ENCODE measurements at regions not wholly inside any gene's neighbourhood (a gene's known extent, or its start where the extent isn't known, plus 50 kb on each side); places are given as distances from the start of the nearest gene placed in this dataset.

DNA sequence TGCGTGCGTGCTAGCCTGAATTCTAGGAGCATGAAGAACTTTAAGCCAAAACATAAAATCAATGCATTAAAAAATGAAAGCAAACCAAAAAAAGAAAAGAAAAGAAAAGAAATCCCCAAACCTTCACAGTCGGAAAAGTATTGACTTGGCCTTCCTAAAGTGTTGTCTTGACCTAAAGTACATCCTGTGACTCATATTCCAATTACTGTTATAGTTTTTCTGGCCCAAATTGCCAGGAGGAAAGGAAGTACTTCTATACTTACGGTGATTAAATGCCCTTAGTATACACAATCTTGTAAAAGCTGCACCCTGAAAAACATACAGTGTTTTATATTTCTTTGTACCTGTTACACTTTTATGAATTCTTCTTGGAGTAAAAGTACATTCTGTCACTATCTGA, 512.8 kb downstream of the ANKRD50 start:
- peak; percentile 36 for DNase-seq

DNA sequence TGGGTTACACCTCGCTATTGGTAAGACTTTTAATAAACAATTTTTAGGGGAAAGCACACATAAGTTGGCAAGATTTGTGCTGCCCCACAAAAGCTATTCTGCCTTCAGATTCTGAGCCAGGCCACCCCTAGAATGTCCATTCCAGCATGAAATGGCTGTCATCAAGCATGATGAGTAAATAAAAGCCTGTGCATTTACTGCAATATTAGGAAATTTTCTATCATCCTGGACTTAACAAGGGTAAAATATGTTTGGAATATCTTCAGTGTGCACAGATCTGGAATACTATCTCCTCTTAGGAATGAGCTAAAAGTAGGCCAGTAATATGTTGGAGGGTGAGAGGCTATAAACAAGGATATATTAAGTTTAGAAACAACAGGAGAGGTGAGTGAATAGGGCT, 510.9 kb downstream of the ANKRD50 start:
- DNase-seq: peak; percentile 29

DNA sequence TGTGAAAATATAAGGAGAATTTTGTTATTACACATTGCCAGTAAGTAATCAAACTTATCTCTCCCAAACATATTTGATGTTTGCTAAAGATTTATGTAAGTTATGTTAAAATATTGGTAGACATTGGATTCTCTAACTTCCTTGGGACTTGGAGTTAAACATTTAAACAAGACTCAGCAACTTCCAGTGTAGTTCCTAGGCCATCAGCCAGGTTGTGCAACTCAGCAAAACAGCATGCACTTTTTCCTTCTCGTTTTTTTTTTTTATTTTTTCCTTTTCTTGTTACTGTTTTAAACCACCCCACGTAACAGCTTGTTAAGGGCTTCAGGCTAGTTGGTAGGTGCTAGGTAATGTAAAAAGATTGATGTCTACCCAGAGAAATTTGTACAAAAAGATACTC, 510.4 kb downstream of the ANKRD50 start:
- DNase-seq: peak; percentile 46

DNA sequence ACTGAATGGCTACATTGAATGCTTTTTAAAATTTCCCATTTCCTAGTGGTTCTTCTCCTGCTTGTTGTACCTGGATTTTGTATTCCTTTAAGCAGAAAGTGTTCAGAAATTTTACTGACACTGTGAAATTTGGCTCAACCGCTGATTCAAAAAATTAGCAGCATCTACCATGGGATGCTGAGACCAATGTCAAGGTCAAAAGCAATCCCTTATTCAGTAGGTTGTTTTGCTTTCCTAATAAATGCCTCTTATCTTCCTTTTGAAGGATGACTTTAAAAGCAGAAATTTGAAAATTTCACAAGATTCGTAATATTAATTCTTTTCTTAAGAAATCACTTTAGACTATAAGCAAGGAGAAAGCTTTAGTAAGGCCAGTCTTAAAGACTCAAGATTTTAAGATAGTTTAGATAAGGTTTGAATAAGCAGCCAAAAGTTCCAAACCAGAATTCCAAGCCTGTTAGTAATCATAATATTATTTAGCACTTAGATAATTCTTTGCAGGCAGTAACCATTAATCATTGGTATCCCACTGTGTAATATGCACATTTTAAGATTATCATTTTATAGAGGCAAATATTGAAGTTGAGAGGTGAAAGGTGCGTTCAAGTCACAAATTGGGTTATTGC, 508.8 kb downstream of the ANKRD50 start:
- DNase-seq: peak; percentile 85

DNA sequence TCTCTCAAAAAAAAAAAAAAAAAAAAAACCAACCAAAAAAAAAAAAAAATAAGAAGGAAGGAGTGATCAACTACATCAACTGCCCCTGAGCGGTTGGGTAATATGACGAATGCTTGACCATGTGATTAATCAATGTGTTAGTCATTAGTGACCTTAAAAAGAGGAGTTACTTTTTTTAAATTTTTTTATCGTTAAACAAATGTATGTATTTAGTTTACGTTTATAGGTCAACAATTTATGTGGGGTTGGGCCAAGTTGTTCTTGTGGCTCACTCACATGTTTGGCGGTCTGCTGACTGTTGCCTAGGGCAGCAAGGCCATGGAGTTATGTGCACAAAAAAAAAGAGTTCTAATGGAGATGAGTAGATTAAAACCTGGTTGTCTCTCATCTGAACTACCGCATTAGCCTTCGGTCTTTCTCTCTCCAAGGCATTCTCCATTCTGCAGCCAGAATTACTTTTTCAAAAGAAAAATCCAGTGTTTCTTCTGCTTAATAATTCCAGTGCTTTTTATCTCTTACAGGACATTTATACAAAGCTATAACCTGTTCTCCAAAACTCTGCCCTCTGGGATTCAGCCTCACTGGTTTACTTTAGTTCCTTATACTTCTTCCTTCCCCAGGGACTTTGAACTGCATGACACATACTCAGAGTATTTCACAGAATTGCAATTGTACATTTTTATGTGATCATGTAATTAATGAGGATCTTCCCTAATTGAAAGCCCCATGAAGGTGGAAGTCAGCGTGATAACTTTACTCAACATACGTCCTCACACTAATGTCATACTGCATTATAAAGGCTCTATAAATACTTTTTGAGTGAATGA, 505.5 kb downstream of the ANKRD50 start:
- peak; percentile 76 for DNase-seq

DNA sequence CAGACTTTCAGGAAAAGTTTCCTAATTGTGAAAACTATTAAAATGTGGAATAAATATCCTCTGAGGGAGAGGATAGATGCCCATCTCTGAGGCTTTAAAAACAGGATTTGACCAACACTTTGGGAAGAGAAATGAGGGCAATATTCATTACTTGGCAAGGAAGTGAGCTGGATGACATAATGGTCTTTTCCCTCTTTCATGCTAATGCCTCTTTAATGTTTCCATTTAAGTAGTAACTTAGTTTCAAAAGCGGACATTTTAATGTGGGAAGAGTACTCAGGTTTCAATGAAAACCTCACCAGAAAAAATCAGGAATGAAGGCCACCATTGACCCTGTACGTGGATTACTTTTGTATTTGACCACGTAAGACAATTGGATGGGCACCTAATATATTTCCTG, 503.3 kb downstream of the ANKRD50 start:
- no peak for DNase-seq

DNA sequence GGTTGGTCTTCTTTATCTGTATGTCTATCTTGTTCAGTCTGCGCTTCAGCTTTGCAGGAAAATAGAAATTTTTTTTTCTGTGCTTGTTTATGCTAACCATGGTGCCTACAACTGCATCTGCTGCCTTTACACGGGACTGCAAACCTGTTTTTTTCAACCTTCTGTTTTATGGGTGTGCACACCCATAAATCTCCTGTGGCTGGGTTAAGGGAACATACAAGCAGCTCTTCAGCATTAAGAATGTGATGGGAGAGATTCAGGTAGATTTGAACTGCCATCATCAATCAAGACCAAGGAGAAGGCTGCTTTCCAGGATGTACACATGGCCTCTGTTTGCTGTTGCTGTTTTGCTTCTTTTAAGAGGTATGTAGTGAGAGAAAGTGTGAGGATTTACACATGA, 502.9 kb downstream of the ANKRD50 start:
- DNase-seq: no peak

DNA sequence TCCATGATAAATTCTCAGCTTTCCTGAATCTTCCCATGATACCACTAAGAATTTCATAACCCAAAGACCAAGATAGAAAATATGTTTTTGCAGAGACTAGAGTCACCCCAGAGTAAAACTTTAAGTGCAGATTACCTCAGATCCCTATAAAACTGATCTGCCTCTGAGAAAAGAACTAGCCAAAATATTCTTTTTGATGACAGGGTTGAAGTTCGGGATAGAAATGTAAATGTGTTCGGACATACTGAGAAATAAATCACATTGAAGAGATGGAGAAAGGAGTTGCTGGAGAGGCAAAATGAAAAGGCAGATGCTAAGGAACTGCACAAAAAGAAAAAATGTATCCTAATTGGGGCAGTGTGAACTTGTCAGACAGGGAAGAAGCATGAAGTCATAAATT, 501.8 kb downstream of the ANKRD50 start:
- no peak for DNase-seq

DNA sequence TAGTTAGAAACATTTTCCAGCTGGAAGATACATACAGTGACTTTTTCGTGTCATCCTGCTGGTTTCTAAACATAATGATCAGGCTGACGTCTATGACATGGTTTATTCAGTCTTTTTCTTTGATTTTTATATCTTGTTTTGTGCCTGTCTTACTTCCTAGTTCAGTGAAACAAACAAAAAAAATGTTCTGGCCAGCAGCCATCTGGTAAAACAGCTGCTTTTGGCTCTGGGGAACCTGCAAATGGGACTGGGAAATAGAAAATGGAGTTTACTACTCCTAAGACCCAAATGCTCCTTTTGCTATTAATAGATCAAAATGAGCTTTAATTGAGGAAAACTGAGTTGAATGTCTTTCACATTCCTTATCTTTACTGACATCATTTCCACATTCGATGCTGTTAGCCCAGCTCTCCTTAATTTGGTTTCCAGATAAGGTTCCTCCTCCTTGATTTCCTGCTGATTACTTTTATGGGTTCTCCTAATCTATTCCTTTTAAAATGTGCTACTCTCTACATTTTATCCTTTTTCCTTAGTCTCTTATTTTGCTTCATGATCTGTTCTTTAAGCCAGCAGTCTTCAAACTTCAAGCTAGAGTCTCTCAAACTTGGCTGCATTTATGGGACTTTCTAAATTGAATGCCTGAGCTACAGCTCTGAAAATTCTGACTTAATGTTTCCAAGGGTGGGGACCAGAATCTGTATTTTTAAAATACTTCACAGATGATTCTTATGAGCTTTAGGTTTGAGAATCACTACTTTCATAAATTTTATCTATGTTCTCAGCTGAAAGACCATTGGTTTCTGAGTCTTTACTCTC, 499.5 kb downstream of the ANKRD50 start:
- DNase-seq: no peak

DNA sequence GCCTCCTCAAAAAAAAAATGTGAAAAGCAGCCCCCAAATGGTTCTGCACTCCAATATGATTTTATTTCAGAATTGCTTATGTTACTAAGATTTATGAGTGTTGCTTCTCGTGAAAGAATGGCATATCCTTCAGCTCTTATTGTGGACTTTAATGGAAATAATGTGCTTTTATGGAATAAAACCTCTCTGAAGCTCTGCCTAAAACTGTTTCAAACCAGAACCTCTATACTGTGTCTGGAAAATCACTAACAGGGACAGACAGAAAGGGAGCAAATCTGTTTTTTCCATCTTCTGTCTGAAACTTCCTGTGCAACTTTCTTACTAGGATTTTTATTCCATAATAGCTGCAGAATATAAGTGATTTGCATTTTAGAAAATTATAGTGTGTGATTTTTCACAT, 493.1 kb downstream of the ANKRD50 start:
- DNase-seq: no peak

DNA sequence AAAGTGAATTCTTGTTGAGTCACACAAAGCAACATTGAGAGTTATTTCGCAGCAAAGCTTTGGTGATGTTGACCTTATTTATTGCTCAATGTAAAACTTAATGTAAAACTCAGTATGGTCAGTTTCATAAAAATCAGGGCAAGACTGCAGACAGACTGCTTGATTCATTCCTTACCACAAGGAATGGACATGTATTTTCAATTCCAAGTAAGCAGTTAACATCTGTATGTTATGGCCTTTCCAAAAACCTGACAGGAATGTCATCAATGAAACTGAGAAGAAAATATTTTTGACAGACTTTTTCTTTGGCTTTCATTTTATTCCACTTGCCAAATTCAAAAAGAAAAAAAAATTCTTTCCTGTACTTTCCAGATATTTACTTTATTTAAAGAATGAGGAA, 488.3 kb downstream of the ANKRD50 start:
- peak; percentile 53 for DNase-seq

DNA sequence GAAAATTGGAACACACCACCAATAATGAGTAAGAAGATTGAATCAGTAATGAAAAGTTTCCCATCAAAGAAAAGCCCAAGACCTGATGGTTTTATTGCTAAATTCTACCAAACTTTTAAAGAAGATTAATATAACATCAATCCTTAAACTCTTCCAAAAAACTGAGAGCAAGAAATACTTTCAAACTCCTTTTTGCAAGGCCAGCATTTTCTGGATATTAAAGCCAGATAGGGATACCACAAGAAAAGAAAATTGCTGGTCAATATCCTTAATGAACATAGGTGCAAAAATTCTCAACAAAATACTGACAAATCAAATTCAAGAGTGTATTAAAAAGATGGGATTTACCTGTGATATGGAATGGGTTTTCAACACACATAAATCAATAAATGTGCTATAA, 484.6 kb downstream of the ANKRD50 start:
- no peak for DNase-seq

DNA sequence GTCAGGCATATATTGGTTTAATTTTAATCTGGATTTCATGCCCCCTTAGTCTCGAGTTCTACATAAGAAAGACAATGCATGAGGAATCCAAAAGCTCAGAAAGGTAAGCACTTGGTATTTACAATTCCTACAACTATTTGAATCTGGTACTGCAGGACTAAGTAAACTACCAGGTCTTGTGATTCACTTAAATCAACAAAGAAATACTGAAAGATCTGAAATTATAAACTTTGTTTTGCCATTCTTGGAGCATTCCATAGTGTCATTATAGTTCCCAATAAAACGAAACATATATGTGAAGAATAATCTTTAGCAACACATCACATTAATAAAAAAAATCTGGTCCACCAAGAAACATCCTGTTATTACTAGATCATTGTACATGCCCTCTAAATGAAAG, 482.3 kb downstream of the ANKRD50 start:
- DNase-seq: no peak

DNA sequence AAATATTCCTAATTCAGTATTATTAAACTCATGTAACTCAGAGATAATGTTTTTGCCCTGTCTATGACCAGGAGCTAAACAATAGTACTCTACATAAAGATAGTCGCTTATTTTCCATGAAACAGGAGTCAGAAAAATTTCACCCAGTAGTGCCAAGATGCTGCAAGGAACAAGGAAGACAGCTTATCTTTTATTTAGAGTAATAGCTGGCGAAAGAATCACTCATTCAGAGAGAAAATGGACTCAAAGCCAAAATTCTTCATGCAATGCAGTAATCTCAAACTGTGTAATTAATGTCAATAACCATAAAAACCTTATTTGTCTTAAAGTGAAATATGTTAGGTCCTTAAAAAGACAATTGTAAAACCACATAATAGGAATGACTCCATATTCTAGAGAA, 477.8 kb downstream of the ANKRD50 start:
- DNase-seq: no peak

DNA sequence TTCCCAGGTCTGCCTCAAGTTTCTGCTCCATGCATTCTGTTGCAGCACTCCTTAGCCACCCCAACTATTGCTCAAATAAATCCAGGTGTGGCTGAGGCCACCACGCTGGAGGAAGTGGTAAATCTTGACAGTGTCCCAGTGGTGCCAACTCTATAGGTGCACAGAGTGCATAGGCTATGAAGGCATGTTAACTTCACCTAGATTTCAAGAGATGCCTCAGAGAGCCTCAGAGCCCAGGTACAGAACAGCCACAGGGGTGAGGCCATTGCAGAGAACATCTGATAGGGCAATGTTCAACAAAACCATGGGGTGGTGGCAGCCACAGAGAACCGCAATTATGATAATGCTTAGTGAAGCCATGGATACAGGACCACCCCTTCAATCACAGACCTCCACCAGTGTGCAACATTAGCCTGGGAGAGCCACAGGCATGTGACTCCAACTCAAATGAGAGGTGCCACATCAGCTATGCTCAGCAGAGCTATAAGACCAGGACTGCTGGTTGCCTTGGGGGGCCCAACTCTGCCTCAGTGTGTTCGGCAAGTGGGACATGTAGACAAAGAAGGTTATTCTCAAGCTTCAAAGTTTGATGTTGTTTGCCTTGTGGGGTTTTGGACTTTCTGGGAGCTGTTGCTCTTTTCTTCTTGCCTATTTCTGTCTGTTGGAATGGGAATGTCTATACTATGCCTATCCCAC, 468.7 kb downstream of the ANKRD50 start:
- DNase-seq: no peak

DNA sequence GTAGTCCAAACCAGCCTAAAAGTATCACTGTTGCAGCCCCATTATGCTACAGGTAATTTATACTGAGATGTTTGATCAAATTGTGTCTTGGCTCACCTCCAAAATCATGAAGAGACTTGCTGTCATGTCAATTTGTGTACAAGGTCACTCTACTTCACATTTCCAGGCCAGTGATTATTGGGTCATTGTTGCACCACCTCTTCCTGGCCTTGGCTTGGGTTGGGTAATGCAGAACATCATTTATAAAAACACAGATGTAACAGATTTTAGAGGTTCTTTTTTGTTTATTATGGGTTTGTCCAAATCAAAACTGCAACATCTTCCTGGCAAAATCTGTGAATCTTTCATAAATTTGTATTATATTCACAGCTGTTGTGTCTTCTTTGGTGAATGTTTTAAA, 459.5 kb downstream of the ANKRD50 start:
- no peak for DNase-seq

DNA sequence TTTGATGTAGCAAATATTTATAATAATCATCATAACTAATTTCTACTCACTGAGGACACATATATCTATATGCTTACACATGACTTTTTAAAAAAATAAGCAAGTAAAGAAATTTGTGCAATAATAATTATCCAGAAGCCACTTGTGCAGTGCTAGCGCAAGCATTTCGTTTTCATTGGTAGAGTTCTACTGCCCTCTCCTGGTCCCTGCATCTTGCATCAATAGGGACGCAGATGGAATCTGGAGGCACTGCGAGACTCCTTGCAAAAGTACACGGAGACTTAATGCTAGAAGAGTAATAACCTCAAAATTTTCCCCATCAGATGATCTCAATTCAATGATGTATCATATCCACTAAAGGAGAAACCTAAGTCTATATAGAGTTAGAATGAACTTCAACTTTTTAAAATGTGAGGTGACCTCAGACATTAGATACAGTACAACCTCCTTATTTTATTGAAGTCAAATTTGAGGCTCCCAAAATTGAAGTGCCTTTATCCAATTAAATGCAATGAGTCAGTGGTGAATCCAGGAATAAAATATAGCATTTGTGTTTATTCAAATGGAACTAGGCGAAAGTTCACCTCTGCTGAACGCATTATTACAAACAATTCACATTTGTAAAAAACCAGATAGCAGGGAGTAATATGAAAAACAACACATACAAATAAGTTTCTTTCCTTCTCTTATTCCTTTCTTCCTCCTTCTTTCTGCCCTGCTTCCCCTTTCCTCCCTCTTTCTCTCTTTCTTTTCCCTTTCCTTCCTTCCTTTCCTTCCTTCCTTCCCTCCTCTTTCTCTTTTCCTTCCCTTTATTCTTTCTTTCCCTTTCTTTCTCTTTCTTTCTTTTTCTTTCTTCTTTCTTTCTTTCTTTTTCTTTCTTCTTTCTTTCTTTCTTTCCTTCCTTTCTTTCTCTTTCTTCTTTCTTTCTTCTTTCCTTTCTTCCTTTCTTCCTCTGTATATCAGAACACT, 450.0 kb downstream of the ANKRD50 start:
- DNase-seq: peak; percentile 83

DNA sequence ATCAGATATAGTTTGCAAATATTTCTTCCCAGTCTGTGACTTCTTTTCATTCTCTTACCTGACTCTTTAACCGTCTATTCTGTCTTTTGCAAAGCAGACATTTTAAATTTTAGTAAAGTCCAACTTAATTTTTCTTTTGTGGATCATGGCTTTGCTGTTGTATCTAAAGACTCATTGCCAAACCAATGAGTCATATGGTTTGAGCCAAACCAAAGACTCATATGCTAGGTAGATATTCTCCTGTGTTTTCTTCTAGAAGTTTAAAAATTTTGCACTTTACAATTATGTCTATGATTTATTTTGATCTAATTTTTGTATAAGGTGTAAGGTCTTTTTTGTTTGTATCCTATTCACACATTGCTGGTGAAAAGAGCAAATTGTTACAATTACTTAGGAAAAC, 446.8 kb downstream of the ANKRD50 start:
- DNase-seq: peak; percentile 16

DNA sequence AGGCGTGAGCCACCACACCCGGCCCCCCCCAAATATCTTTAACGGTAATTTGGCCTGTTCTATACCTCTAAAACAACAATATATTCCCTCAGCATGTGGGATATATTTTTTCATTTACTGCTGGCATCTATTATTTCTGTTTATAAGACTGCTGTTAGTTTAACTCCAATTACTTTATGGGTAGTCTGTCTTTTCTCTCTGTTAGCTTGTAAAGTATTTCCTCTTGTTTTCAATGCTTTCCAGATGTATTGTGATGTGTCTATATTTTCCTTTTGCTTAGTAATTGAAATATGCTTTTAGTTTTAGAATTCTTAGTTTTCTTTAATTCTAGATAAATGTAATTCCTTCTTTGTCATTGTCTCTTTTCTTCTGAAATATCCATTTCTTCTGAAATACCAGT, 445.8 kb downstream of the ANKRD50 start:
- no peak for DNase-seq

DNA sequence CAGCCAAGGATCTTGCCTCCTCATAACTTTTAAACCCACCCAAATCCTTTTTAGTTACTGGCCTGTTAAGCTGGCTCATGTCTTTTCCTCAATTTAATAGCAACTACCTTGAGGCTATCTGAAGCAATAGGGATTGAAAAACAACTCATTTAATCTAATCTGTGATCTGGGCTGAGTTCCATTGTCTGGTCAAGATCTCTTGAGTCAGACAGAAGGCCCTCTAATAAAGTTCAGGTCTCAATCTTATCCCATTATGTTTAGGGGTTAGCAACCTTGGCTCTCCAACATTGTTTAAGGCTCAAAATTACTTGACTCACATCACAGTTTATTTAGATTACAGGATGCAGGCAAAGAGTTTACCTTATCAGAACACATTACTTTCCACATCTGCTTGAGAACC, 436.1 kb downstream of the ANKRD50 start:
- DNase-seq: no peak

DNA sequence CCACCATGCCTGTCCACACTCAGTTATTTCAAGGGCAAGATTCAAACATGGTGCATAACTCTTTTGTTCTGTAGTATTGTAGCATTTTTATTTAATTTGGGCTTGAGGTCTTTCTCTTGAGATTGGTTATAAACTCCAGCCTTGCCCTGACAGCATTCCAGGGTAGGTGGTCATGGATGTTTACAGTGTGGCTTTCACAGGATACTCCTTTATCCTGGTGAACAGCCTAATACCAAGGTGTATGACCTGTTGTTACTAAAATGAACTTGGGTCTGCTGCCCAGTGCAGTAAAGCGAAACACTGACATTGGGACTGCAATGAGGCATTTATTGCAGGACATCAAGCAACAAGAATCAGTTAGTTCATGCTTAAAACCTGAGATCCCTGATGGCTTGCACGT, 434.8 kb downstream of the ANKRD50 start:
- no peak for DNase-seq

DNA sequence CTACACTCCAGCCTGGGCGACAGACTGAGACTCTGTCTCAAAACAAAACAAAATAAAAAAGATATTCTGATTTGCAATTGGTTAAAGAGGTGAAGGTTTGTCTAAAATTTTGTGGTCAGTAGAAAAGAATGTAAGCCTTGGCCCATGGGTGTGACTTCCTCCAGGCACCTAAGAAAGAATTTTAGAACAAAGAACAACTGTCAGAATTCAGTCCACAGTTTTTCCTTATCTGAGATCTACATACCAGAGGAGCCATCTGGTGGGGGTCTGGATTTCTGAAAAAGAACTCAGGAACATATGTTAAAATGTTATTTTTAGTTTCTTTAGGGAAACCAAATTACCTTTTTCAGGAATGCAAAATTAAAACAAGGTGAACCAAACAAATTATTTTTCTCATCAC, 434.1 kb downstream of the ANKRD50 start:
- peak; percentile 68 for DNase-seq

Measured in fibroblast of upper back skin (primary cell).